AG04450 (cell line): ENCODE measurements at regions not wholly inside any gene's neighbourhood (a gene's known extent, or its start where the extent isn't known, plus 50 kb on each side); places are given as distances from the start of the nearest gene placed in this dataset.

ENCODE experiments used
- CTCF ChIA-PET: fragments of 300-600, 350-600 bp; formaldehyde crosslinking; extraction: SDS; loops from one replicate; lab custom pipeline; 2022; ENCODE audit warnings: antibody characterized with exemption, inconsistent platforms; lab: Charles Lee
- POLR2A ChIA-PET: fragments of 350-600 bp; formaldehyde crosslinking; extraction: SDS; loops from one replicate; lab custom pipeline; 2021; ENCODE audit warnings: antibody characterized with exemption, inconsistent platforms; lab: Yijun Ruan, JAX
- DNase-seq: peaks from one replicate; pipeline ENCODE4 v3.0.0-alpha.2; 2011; ENCODE audit warnings: low read depth, low spot score
- H3K27ac ChIP-seq: one replicate; pipeline ENCODE4 v1.5.1; 2012; ENCODE audit warnings: low read depth, low read length, control low read depth
- H3K27me3 ChIP-seq: one replicate; pipeline ENCODE4 v1.6.0; 2012; ENCODE audit warnings: low read length; ENCODE audit not compliant: control insufficient read depth, insufficient read depth
- H3K4me3 ChIP-seq: 2 replicates; pipeline ENCODE4 v1.5.1; 2011; ENCODE audit warnings: mild to moderate bottlenecking, low read depth, low read length, control low read depth
- H3K9me3 ChIP-seq: 2 replicates; pipeline ENCODE4 v1.5.1; 2012; ENCODE audit warnings: low read length; ENCODE audit not compliant: control insufficient read depth, insufficient read depth
- CTCF ChIP-seq: IDR thresholded peaks from 2 replicates; pipeline ENCODE4 v1.5.1; 2011; ENCODE audit warnings: low read depth, low read length, control low read depth, inconsistent platforms

GRCh38 chr3:153625506-153625905 lies 463.5 kb downstream of the RAP2B start:
- Histone ChIP-seq H3K9me3 (no peaks in the 10 kb centered on the region), H3K4me3 (no peak overlapping the region), H3K27me3 (no peaks in the 10 kb centered on the region), H3K27ac (no peak overlapping the region)
- CTCF ChIA-PET: interaction anchor here (0.6 to 1.6 kb wide), 2 partner anchors 461 to 628 kb away, joined by 3 to 4 read pairs; no protein-coding TSS in a partner anchor
- no peak for DNase-seq
- TF ChIP-seq CTCF: peak; percentile 18; the same call in 1 of the 2 replicates
- POLR2A ChIA-PET: no interaction called here

- Histone ChIP-seq H3K27ac (no peak overlapping the region), H3K27me3 (no peaks in the 10 kb centered on the region), H3K4me3 (no peak overlapping the region), H3K9me3 (no peaks in the 10 kb centered on the region)
- DNase-seq: no peak
- TF ChIP-seq CTCF: no peak
- ChIA-PET POLR2A (no interaction called here), CTCF (interaction anchor here (1.6 kb wide), 1 partner anchor 462 kb away, joined by 4 read pairs; no protein-coding TSS in a partner anchor)
Measured at GRCh38 chr3:153626158-153626557, 464.1 kb downstream of the RAP2B start.

- POLR2A ChIA-PET: no interaction called here
- no peak for TF ChIP-seq CTCF
- Histone ChIP-seq H3K4me3 (no peak overlapping the region), H3K27ac (no peak overlapping the region), H3K9me3 (no peaks in the 10 kb centered on the region), H3K27me3 (no peaks in the 10 kb centered on the region)
- CTCF ChIA-PET: interaction anchor here (0.6 kb wide), 1 partner anchor 525 kb away, joined by 3 read pairs; no protein-coding TSS in a partner anchor
- no peak for DNase-seq
Measured at GRCh38 chr3:153628591-153628990, 466.6 kb downstream of the RAP2B start.

GRCh38 chr3:153629148-153629547 lies 467.1 kb downstream of the RAP2B start:
- H3K9me3 ChIP-seq: no peaks in the 10 kb centered on the region
- no peaks in the 10 kb centered on the region for H3K27me3 ChIP-seq
- ChIA-PET CTCF (interaction anchor here (0.7 kb wide), 1 partner anchor 578 kb away, joined by 3 read pairs; no protein-coding TSS in a partner anchor), POLR2A (no interaction called here)
- no peak for TF ChIP-seq CTCF
- no peak overlapping the region for H3K4me3 ChIP-seq
- H3K27ac ChIP-seq: no peak overlapping the region
- DNase-seq: no peak

- POLR2A ChIA-PET: no interaction called here
Measured at GRCh38 chr3:153631102-153631501, 469.1 kb downstream of the RAP2B start.

More at GRCh38 chr3:153631102-153631501, 469.1 kb downstream of the RAP2B start:
- H3K27ac ChIP-seq: no peak overlapping the region
- H3K27me3 ChIP-seq: no peaks in the 10 kb centered on the region
- H3K4me3 ChIP-seq: no peak overlapping the region
- DNase-seq: no peak
- H3K9me3 ChIP-seq: no peaks in the 10 kb centered on the region
- no peak for TF ChIP-seq CTCF
- CTCF ChIA-PET: interaction anchor here (0.6 kb wide), 1 partner anchor 145 kb away, joined by 4 read pairs; no protein-coding TSS in a partner anchor
